Psoas muscle (tissue), 7 donors: ENCODE measurements at regions not wholly inside any gene's neighbourhood (a gene's known extent, or its start where the extent isn't known, plus 50 kb on each side); places are given as distances from the start of the nearest gene placed in this dataset.

Experiments
- ATAC-seq, 4 donors: fragments of 200-7000 bp; cut with Tn5 transposase; one replicate each; pipeline ENCODE4 v1.9.1; 2020; ENCODE audit warnings: moderate library complexity in 3 of 4, mild to moderate bottlenecking in 2 of 4
- DNase-seq, 2 donors: peaks; one replicate each; pipeline ENCODE4 v3.0.0-alpha.2; 2020
- H3K27ac ChIP-seq: fragments of 200-600 bp; one replicate; pipeline ENCODE4 v1.8.0; 2022
- H3K27me3 ChIP-seq, 3 donors: fragments of 200-600 bp in 1 of 3; one replicate each; pipeline versions ENCODE4 v1.6.1 to v1.8.0; 2013 to 2022; ENCODE audit warnings: low read length in 2 of 3, mild to moderate bottlenecking in 2 of 3, moderate library complexity in 1 of 3; ENCODE audit not compliant: insufficient read depth in 3 of 3
- H3K36me3 ChIP-seq, 2 donors: fragments of 200-600 bp in 1 of 2; one replicate each; pipeline versions ENCODE4 v1.6.1 to v1.8.0; 2013 to 2022; ENCODE audit warnings: low read depth in 1 of 2, mild to moderate bottlenecking in 1 of 2, moderate library complexity in 1 of 2; ENCODE audit not compliant: insufficient read depth in 1 of 2
- H3K4me1 ChIP-seq: fragments of 200-600 bp; one replicate; pipeline ENCODE4 v1.8.0; 2022
- H3K4me3 ChIP-seq: fragments of 200-600 bp; one replicate; pipeline ENCODE4 v1.8.0; 2022; ENCODE audit warnings: mild to moderate bottlenecking
- H3K9me3 ChIP-seq: fragments of 200-600 bp; one replicate; pipeline ENCODE4 v1.8.0; 2022
- CTCF ChIP-seq: fragments of 200-600 bp; IDR thresholded peaks from one replicate; pipeline ENCODE4 v1.8.0; 2022; ENCODE audit warnings: antibody characterized with exemption
- WGBS, 3 donors: extraction: QIAGEN DNeasy Blood & Tissue Kit; methylation state at CpG; one replicate each; pipeline versions ENCODE4 v1.1.6 to v1.1.7; 2013; 5-methylcytosine and 5-hydroxymethylcytosine counted together
- intact Hi-C, 2 donors: fragments of 100-400 bp; cut with DNase I; formaldehyde crosslinking; loops; one replicate each; pipeline versions ENCODE4 v1.11.0 to v1.14.2; 2022
- donor health status: healthy with polysubstance abuse.
- donor health status: DM: no; HTN: no; CAD: no; lungs with moderate emphysema.
- donor health status: Bipolar disorder and iron deficiency.
- donor health status: healthy.
- donor health status: DM: yes; HTN: yes; CAD: no.
- donor health status: DM: no; HTN: no; CAD: no.
- donor health status: DM: yes; HTN: yes; CAD: no.

GRCh38 chr6:169906688-169907418, 155.4 kb downstream of the ERMARD start:
- WGBS, 3 donors = 79 to 81% (median 79%) methylated on average over 12 to 13 of the region's 13 CpGs
- Histone ChIP-seq H3K4me3 (no peak overlapping the region), H3K36me3 (no peaks in the 10 kb centered on the region), H3K9me3 (no peaks in the 10 kb centered on the region), H3K27ac (no peak overlapping the region), H3K27me3 (no peaks in the 10 kb centered on the region), H3K4me1 (no peaks in the 10 kb centered on the region)
- DNase-seq = no peak
- TF ChIP-seq CTCF = no peak
- intact Hi-C loops = no loop called here
- no peak for ATAC-seq

- no peaks in the 10 kb centered on the region for H3K9me3 ChIP-seq
- ATAC-seq = no peak
- H3K27ac ChIP-seq = no peak overlapping the region
- DNase-seq = no peak
- 76 to 78% (median 78%) methylated on average over 24 of the region's 24 CpGs for WGBS, 3 donors
- no peak for TF ChIP-seq CTCF
- H3K36me3 ChIP-seq = no peaks in the 10 kb centered on the region
- H3K4me3 ChIP-seq = no peak overlapping the region
- no peaks in the 10 kb centered on the region for H3K4me1 ChIP-seq
- intact Hi-C loops = no loop called here
- no peaks in the 10 kb centered on the region for H3K27me3 ChIP-seq
Observed at GRCh38 chr6:169906004-169906687, 154.7 kb downstream of the ERMARD start.

GRCh38 chr6:169905041-169905807, 153.8 kb downstream of the ERMARD start:
- no peaks in the 10 kb centered on the region for H3K4me1 ChIP-seq
- H3K27ac ChIP-seq = no peak overlapping the region
- H3K27me3 ChIP-seq = no peaks in the 10 kb centered on the region
- DNase-seq (no peak), ATAC-seq (peak in 1 of 4 donors; percentile 42)
- no peaks in the 10 kb centered on the region for H3K9me3 ChIP-seq
- H3K4me3 ChIP-seq = no peak overlapping the region
- no peaks in the 10 kb centered on the region for H3K36me3 ChIP-seq
- intact Hi-C loops = no loop called here
- no peak for TF ChIP-seq CTCF
- 46 to 56% (median 50%) methylated on average over 20 of the region's 20 CpGs for WGBS, 3 donors

GRCh38 chr6:169904051-169904922, 152.9 kb downstream of the ERMARD start:
- Histone ChIP-seq H3K27ac (no peak overlapping the region), H3K4me1 (no peaks in the 10 kb centered on the region), H3K27me3 (no peaks in the 10 kb centered on the region), H3K4me3 (no peak overlapping the region), H3K36me3 (no peaks in the 10 kb centered on the region), H3K9me3 (no peaks in the 10 kb centered on the region)
- TF ChIP-seq CTCF = no peak
- ATAC-seq (no peak), DNase-seq (no peak)
- intact Hi-C loops = no loop called here
- 89 to 92% (median 90%) methylated on average over 18 of the region's 18 CpGs for WGBS, 3 donors
